ENCODE measurements at regions not wholly inside any gene's neighbourhood (a gene's known extent, or its start where the extent isn't known, plus 50 kb on each side); places are given as distances from the start of the nearest gene placed in this dataset.
"Not testable (repeated sequence)": the region's sequence is repeated elsewhere in the genome, so short reads cannot be mapped to it uniquely, and the experiment has no call there.

DNA sequence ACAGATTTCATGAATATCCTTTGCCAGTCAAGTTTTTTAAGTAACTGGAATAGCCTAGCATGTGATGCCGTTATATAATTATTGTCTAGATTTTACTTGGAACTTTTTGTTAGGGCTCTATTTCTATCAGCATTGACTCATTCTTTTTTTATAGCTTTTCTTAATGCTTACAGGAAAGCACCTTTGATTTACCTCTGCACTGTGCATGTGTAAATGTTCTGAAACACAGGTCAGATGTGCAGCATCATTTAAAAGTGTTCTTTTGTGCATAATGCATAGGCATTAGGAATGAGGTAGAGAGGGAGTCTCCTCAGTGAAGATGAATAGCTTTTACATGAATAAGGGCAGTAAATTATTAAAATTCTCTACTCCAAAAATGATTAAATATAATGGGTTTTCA is 669.3 kb upstream of the MBL2 start:
- 0 to 88% (median 77%) methylated on average over 1 of the region's 1 CpG; no CpG with 5 or more reads in 6 of the 10 experiments for WGBS, 10 experiments
- in situ Hi-C loops (cut with MboI; ENCODE audit: low pct_unique_long_range_greater_than_20kb in 2 of 9, low sequenced_read_pairs in 9 of 9, unreplicated experiment in 9 of 9), result no loop called here
- no peaks in the 10 kb centered on the region for H3K4me1 ChIP-seq (replicated peaks in 1 of 2)
- H3K27ac ChIP-seq, result no peak overlapping the region
- H3K4me3 ChIP-seq, result no peak overlapping the region
- peak in 6 of 8 experiments; percentile 10 to 93 (median 53) for ATAC-seq (replicated peaks in 6 of 8)

DNA sequence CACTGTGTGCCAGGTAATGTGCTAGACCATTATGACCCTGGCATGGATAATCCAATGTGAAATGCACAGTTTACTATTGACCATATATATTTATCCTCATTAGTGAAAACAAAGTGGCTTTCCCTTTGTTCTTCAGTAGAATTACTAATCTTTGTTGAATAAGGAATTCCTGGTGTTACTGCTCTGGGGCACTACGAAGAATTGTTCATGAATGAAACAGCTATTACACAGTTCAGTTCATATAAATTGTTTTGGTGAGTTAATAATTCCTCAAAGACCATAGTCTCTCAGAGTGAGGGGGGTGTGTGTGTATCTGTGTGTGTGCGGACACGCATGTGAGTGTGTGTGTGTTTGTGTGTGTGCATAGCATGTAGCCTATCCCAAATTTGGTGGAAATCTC is 668.0 kb upstream of the MBL2 start:
- H3K27ac ChIP-seq, result no peak overlapping the region
- WGBS, 10 experiments, result 20 to 100% (median 75%) methylated on average over 1 to 3 of the region's 3 CpGs; no CpG with 5 or more reads in 3 of the 10 experiments

DNA sequence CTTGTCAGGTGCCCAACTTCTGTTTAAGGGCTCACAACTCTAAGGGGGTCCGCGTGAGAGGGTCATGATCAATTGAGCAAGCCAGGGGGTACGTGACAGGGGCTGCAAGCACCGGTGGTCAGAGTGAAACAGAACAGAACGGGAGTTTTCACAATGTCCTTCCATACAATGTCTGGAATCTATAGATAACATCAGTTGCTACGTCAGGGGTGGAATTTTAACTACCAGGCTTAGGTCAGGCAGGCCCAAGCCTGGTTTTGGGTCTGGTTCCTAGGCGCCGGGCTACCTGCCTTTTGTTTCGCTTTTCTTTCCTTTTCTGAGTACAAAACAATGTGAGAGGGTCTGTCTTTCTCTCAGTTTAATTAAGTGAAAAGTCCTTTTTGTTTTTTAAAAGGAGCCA is 666.5 kb upstream of the MBL2 start:
- 24 to 96% (median 88%) methylated on average over 2 to 9 of the region's 9 CpGs; no CpG with 5 or more reads in 1 of the 10 experiments for WGBS, 10 experiments
- H3K4me3 ChIP-seq; H3K27ac ChIP-seq; ATAC-seq (replicated peaks in 6 of 8); in situ Hi-C loops (cut with MboI; ENCODE audit: low pct_unique_long_range_greater_than_20kb in 2 of 9, low sequenced_read_pairs in 9 of 9, unreplicated experiment in 9 of 9); H3K4me1 ChIP-seq (replicated peaks in 1 of 2): not testable (repeated sequence)

More for the DNA sequence above, 668.0 kb upstream of the MBL2 start:
- Histone ChIP-seq H3K4me1 (replicated peaks in 1 of 2) (no peaks in the 10 kb centered on the region), H3K4me3 (no peak overlapping the region)
- no peak for ATAC-seq (replicated peaks in 6 of 8)
- in situ Hi-C loops (cut with MboI; ENCODE audit: low pct_unique_long_range_greater_than_20kb in 2 of 9, low sequenced_read_pairs in 9 of 9, unreplicated experiment in 9 of 9), result no loop called here

DNA sequence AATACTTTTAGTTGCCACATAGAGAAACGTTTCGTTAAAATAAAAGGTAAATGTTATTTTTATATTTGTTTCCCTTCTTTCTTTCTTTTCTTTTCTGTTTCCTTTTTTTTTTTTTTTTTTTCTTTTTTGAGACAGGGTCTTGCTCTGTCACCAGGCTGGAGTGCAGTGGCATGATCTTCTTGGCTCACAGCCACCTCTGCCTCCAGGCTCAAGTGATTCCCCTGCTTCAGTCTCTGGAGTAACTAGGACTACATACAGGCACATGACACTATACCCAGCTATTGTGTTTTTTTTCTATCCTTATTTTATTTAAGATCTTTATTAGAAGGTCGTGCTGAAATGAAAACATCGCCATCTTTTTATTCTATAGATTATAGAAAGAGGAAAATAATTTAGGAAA is 661.8 kb upstream of the MBL2 start:
- in situ Hi-C loops (cut with MboI; ENCODE audit: low pct_unique_long_range_greater_than_20kb in 2 of 9, low sequenced_read_pairs in 9 of 9, unreplicated experiment in 9 of 9), result no loop called here
- peaks cover 0 to 5% of the 10 kb centered on the region in 2 donors for H3K4me1 ChIP-seq (replicated peaks in 1 of 2)
- 2 to 91% (median 79%) methylated on average over 2 to 4 of the region's 4 CpGs for WGBS, 10 experiments
- no peak overlapping the region for H3K27ac ChIP-seq
- peak in 3 of 8 experiments; percentile 57 to 99 (median 68) for ATAC-seq (replicated peaks in 6 of 8)
- H3K4me3 ChIP-seq, result no peak overlapping the region

DNA sequence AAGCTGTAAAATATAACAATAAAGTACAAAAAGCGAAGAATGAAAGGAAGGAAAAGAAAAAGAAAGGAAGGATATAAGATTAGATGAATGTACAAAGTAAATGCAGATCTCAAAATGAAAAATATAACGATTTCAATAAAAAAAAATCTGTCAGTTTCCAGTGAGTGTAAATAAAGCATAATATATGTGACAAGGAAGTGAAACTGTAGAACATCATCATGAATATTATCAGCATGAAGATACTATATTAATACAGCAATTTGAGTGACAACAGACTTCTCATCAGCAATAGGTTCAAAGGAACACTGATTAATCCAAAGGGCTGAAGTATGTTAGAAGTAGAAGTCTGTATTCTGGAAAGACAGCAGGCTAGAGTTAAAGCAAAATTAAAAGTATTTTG is 659.5 kb upstream of the MBL2 start:
- 14 to 100% (median 82%) methylated on average over 1 to 2 of the region's 2 CpGs for WGBS, 10 experiments
- ATAC-seq (replicated peaks in 6 of 8), result no peak
- in situ Hi-C loops (cut with MboI; ENCODE audit: low pct_unique_long_range_greater_than_20kb in 2 of 9, low sequenced_read_pairs in 9 of 9, unreplicated experiment in 9 of 9), result no loop called here
- peaks cover 0 to 5% of the 10 kb centered on the region in 2 donors for H3K4me1 ChIP-seq (replicated peaks in 1 of 2)
- no peak overlapping the region for H3K27ac ChIP-seq
- H3K4me3 ChIP-seq, result no peak overlapping the region

DNA sequence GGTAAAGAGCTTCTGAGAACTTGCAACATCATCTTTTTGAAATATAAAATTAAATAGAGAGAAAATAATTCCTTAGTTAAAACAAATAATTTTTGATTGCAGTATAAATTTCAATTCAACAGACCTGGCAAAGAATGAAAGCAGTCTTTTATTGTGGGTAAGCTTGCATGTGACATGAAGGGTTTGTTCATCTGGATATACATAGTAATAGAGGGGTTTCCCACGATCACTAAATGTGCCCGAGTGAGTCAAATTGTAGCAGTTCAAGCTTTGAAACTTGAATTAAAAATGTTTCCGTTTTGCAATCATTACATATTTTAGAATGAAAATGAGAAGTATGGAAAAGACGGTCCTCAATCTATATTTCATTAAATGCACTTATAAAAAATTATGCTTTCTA is 658.4 kb upstream of the MBL2 start:
- Histone ChIP-seq H3K4me1 (replicated peaks in 1 of 2) (peaks cover 0 to 5% of the 10 kb centered on the region in 2 donors), H3K27ac (no peak overlapping the region), H3K4me3 (no peak overlapping the region)
- ATAC-seq (replicated peaks in 6 of 8), result no peak
- in situ Hi-C loops (cut with MboI; ENCODE audit: low pct_unique_long_range_greater_than_20kb in 2 of 9, low sequenced_read_pairs in 9 of 9, unreplicated experiment in 9 of 9), result no loop called here
- 12 to 90% (median 76%) methylated on average over 1 to 4 of the region's 4 CpGs; no CpG with 5 or more reads in 1 of the 10 experiments for WGBS, 10 experiments

DNA sequence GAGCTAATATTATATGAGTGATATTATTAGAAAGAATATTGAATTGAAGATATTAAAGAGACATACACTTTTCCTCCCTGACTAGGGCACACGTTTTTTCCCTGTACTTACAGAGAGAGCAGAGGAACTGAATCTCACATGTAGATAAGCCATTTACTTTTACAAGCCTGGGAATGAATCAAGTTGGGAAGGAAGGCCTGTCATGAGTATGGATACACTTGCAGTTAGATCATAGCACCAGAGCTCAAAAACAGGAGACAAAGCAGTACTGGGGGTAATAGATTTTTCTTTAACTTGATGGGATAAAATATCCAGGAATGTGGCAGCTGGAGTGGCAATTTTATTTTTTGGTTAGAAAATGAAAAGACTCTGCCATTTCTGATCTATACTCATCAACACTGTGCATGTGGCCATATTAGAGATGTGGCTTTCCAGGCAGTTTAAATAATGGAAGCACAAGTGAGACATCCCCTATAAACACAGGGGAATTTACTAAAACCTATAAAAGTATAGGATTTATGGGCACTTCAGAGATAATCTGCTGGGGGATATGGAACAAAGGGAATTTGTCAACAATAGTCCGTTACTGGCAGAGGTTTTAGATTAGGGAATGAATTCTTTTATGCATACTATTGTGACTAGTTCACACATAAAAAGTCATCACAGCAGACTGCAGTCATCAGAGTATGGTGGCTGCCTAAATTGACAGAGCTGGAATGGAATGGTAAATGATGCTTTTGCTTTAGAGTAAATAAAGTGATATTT is 657.7 kb upstream of the MBL2 start:
- ATAC-seq (replicated peaks in 6 of 8), result no peak
- in situ Hi-C loops (cut with MboI; ENCODE audit: low pct_unique_long_range_greater_than_20kb in 2 of 9, low sequenced_read_pairs in 9 of 9, unreplicated experiment in 9 of 9), result no loop called here
- 0 to 52% (median 36%) methylated on average over 1 to 2 of the region's 2 CpGs; no CpG with 5 or more reads in 1 of the 10 experiments for WGBS, 10 experiments

DNA sequence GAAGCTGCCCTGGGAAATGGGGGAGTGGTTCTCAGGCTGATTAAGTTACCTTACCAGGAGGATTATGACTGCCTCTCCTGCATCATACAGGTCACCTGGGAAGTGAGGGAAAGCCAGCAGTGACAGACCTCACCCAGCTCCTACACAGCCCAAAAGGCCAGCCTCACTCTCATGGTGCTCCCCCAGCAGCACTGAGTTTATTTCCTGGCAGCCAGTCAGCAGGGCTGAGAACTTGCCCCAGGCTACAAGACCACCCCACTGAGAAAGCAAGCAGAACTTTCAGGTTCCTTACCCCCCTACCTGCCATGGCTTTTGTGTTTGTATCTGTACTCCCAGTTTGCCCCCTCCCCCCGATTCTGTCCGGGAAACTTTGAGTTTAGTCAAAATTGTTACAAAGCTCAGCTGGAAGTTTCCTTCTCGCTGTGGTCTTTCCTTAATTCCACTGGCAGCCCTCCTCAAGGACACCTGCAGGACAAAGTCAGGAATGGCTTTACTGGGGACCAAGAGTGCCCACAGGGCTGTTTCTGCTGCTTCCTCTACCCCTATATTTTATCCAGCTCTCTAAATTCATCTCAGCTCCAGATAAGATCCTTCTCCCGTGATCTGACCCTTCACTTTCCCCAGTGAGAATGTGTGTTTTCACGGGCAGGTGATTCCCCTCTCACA is 649.8 kb upstream of the MBL2 start:
- H3K27ac ChIP-seq, result no peak overlapping the region
- in situ Hi-C loops (cut with MboI; ENCODE audit: low pct_unique_long_range_greater_than_20kb in 2 of 9, low sequenced_read_pairs in 9 of 9, unreplicated experiment in 9 of 9), result no loop called here
- H3K4me3 ChIP-seq, result no peak overlapping the region
- H3K4me1 ChIP-seq (replicated peaks in 1 of 2), result no peaks in the 10 kb centered on the region
- WGBS, 10 experiments, result 5 to 94% (median 60%) methylated on average over 1 to 5 of the region's 5 CpGs; no CpG with 5 or more reads in 3 of the 10 experiments
- no peak for ATAC-seq (replicated peaks in 6 of 8)

More for the DNA sequence above, 657.7 kb upstream of the MBL2 start:
- H3K4me1 ChIP-seq (replicated peaks in 1 of 2), result peaks cover 0 to 5% of the 10 kb centered on the region in 2 donors
- H3K27ac ChIP-seq, result no peak overlapping the region
- H3K4me3 ChIP-seq, result no peak overlapping the region

DNA sequence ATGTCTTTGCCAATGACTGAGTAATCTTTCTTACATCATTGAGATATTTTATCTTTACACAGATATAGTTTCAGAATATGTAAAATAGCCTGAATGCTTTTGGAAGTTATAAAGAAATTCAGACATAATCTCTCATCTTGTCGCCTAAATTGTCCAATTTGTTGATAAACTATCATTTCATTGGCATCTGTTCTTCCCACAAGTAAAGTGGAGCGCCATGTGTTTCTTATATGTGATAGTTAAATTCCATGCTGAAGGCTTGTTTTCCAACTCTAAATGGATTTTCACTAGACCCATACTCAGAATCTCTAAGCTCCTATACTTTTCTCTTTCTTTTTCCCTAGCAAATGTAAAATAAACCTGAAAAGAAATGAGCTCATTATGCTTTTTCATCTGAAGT is 640.1 kb upstream of the MBL2 start:
- Histone ChIP-seq H3K27ac (no peak overlapping the region), H3K4me1 (replicated peaks in 1 of 2) (no peaks in the 10 kb centered on the region), H3K4me3 (no peak overlapping the region)
- no peak for ATAC-seq (replicated peaks in 6 of 8)
- in situ Hi-C loops (cut with MboI; ENCODE audit: low pct_unique_long_range_greater_than_20kb in 2 of 9, low sequenced_read_pairs in 9 of 9, unreplicated experiment in 9 of 9), result no loop called here
- WGBS, 10 experiments, result 0 to 95% (median 85%) methylated on average over 1 to 2 of the region's 2 CpGs

DNA sequence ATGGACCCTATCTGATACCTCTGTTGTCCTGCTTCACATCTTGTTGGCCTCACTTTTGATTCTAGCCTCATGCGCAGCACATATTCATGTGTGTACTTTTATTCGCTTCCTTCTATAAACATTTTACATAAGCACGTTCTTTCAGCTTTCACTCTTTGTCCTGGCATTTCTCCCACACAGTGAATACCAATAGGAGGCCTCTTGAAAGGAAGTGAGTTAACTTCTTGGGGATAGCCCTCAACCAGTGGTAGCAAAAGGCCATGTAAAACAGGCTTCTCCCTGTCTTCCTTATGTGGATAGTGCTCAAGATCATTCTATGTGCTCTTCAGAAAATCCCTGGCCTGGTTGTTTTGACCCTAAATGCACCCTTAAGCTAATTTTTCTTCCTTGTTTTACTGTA is 633.9 kb upstream of the MBL2 start:
- H3K4me1 ChIP-seq (replicated peaks in 1 of 2), result no peaks in the 10 kb centered on the region
- in situ Hi-C loops (cut with MboI; ENCODE audit: low pct_unique_long_range_greater_than_20kb in 2 of 9, low sequenced_read_pairs in 9 of 9, unreplicated experiment in 9 of 9), result no loop called here
- H3K4me3 ChIP-seq, result no peak overlapping the region
- WGBS, 10 experiments, result 0 to 93% (median 76%) methylated on average over 2 to 3 of the region's 3 CpGs; no CpG with 5 or more reads in 2 of the 10 experiments
- H3K27ac ChIP-seq, result no peak overlapping the region
- ATAC-seq (replicated peaks in 6 of 8), result peak in 3 of 8 experiments; percentile 26 to 42 (median 29)

DNA sequence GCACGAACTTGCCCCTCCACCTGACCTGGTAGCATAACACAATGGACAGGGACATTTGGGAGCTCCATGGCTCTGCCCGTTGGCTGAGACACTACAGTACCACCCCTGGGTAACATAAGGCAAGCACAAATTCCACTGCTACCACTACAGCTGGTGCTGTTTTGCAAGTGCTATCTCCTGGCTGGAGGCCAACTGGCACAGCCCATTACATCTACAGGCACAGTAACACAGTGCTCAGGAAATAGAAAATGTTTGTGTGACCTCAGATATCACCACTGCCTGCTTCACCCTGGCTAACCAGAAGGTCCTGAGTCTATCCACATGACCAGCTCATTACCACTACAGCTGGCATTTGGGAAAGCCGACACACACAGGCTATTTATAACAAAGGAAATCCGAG is 631.1 kb upstream of the MBL2 start:
- Histone ChIP-seq H3K4me3 (no peak overlapping the region), H3K27ac (no peak overlapping the region), H3K4me1 (replicated peaks in 1 of 2) (no peaks in the 10 kb centered on the region)
- 0 to 71% (median 29%) methylated on average over 1 to 3 of the region's 4 CpGs; no CpG with 5 or more reads in 6 of the 10 experiments for WGBS, 10 experiments
- in situ Hi-C loops (cut with MboI; ENCODE audit: low pct_unique_long_range_greater_than_20kb in 2 of 9, low sequenced_read_pairs in 9 of 9, unreplicated experiment in 9 of 9), result no loop called here
- peak in 4 of 8 experiments; percentile 69 to 95 (median 88) for ATAC-seq (replicated peaks in 6 of 8)

DNA sequence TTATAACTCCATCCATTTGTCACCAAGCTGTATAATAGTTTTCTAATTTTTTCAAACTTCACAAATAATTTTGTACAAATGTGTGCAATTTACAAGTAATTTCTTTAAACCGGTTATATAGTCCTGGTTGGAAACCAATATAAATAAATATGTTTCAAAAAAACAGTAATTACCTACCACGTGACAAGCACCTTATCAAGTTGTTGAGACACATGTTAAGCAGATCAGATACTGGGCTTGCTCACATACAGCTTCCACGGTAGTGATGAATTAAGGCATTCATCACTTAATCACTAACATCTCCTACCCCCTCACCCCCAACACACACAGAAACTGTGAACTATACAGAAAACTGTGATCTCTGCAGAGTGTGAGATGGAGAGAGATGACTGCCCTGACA is 630.0 kb upstream of the MBL2 start:
- Histone ChIP-seq H3K4me3 (no peak overlapping the region), H3K27ac (no peak overlapping the region), H3K4me1 (replicated peaks in 1 of 2) (no peaks in the 10 kb centered on the region)
- WGBS, 10 experiments, result 23 to 94% (median 80%) methylated on average over 3 of the region's 3 CpGs
- in situ Hi-C loops (cut with MboI; ENCODE audit: low pct_unique_long_range_greater_than_20kb in 2 of 9, low sequenced_read_pairs in 9 of 9, unreplicated experiment in 9 of 9), result no loop called here
- ATAC-seq (replicated peaks in 6 of 8), result no peak

DNA sequence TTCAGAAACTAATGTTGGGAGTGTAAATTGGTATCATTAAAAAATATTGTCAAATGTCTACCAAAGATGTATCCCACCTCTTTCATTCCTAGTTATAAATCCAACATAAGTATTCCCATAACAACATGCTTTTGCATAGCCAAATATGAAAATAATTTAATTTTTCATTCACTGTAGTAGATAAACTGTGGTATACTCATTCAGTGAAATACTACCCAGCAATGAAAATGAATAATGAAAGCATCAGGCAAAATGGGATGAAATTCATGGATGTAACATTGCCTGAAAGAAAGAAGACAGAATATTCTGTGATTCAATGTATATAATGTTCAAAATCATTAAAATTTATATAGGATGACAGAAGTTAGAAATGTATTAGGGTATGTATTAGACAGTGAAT is 629.0 kb upstream of the MBL2 start:
- Histone ChIP-seq H3K4me1 (replicated peaks in 1 of 2) (no peaks in the 10 kb centered on the region), H3K4me3 (no peak overlapping the region), H3K27ac (no peak overlapping the region)
- no peak for ATAC-seq (replicated peaks in 6 of 8)
- in situ Hi-C loops (cut with MboI; ENCODE audit: low pct_unique_long_range_greater_than_20kb in 2 of 9, low sequenced_read_pairs in 9 of 9, unreplicated experiment in 9 of 9), result no loop called here
